GM12892 (cell line): ENCODE measurements at regions not wholly inside any gene's neighbourhood (a gene's known extent, or its start where the extent isn't known, plus 50 kb on each side); places are given as distances from the start of the nearest gene placed in this dataset.
"Not testable (repeated sequence)": the region's sequence is repeated elsewhere in the genome, so short reads cannot be mapped to it uniquely, and the experiment has no call there.

Experiments used
- DNase-seq: peaks from one replicate; pipeline ENCODE4 v3.0.0; 2011; ENCODE audit not compliant: insufficient read length
- FAIRE-seq: peaks from 2 replicates; lab custom pipeline; 2011; peaks lifted over from hg19 to GRCh38; lab: Jason Lieb, UNC
- POLR2A ChIP-seq: IDR thresholded peaks from 2 replicates; pipeline ENCODE4 v1.6.1; 2011; ENCODE audit warnings: low read depth, low read length, control low read depth
- POLR2AphosphoS5 ChIP-seq: IDR thresholded peaks from 2 replicates; pipeline ENCODE4 v1.6.1; 2011; ENCODE audit warnings: low read depth, low read length, control low read depth
- TAF1 ChIP-seq: IDR thresholded peaks from 2 replicates; pipeline ENCODE4 v1.6.1; 2011; ENCODE audit warnings: low read depth, mild to moderate bottlenecking, control low read depth, low read length, borderline replicate concordance

DNA sequence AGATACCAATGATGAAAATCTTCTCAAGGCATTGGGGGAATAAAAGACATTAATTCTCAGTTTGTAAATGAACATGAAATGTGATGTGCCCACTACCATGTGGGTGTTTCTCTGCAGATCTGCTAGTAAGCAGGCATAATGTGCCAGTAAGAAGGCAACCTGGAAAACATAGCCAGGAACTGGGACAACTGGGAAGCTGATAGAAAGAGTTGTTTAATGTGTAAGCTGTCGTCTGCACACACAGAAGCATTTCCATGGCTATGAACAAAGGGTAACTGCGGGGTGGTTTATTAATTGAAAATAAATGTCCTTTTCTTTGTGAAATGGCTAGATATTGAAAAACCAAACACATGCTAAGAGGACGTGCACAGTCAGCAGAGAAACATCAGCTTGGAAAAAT is 52.0 kb downstream of the ZC3H11B start:
- no peak for DNase-seq
- no peak for TF ChIP-seq TAF1
- TF ChIP-seq POLR2AphosphoS5 = no peak
- no peak for TF ChIP-seq POLR2A
- FAIRE-seq = no peak

DNA sequence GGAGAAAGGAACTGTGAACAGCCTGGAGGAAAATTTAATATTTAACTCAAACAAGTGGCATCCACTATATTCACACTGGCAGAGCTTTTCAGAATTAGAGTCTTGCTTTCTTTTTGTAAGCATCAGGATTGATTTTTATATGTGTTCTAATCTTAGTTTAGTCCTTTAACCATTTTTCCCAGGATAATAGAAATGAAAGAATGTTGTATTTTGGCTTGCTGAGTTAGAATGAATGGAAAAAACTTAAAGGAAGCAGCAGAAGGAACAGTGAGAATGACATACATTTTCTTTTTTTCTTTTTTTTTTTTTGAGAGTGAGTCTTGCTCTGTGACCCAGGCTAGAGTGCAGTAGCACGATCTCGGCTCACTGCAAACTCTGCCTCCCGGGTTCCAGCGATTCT is 53.0 kb downstream of the ZC3H11B start:
- TF ChIP-seq TAF1 (no peak), POLR2A (no peak)
- no peak for DNase-seq
- FAIRE-seq = no peak

DNA sequence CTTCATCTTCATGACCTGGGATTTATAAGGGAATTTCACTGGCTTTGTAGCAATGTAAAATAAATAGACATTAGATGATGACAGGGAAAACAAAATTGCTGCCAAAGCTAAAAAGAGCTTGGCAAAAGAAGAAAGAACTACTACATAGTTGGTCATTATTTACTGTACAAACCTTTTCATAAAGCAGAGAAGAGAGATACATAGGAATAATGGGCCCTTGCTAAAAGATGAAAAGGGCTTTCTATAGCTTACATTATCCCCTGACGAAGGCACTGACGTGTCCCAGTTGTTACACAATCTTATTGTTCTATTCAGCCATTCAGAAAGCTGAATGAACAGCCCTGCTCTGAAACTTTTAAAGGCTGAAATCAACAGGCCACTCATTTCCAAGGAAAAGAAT is 57.1 kb downstream of the ZC3H11B start:
- no peak for FAIRE-seq
- TF ChIP-seq POLR2AphosphoS5 (no peak), TAF1 (no peak), POLR2A (no peak)
- no peak for DNase-seq

DNA sequence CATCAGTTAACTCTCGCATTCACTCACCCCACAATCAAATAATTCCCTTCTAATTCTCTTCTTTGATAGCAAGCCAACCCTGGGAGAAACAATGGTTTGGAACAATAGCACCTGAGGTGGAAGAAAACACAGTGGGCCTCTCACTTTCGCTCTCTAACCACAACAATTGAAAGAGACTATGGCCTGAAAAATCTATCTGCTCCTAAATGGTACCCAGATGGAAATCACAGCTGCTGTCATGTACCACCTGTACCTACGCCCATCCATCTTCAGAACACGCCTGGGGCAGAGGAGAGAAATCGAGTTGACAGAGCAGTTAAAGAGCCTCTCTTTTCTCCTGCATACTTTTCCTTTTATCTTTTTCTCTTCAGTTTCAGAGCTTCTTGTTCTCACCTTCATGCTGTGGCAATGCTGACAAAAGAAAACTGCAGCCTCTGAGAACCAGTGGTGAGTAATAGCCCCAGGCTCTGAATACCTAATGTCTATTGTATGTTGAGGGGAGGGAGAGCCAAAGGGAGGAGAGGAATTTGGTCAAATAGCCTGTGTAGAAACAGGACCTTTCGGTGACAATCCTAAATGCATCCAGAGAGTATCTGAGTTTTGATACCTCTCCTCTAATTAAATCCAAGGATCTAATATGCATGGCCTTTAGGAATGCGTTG is 57.7 kb downstream of the ZC3H11B start:
- TF ChIP-seq POLR2A (no peak), TAF1 (no peak), POLR2AphosphoS5 (no peak)
- DNase-seq (no peak), FAIRE-seq (no peak)

DNA sequence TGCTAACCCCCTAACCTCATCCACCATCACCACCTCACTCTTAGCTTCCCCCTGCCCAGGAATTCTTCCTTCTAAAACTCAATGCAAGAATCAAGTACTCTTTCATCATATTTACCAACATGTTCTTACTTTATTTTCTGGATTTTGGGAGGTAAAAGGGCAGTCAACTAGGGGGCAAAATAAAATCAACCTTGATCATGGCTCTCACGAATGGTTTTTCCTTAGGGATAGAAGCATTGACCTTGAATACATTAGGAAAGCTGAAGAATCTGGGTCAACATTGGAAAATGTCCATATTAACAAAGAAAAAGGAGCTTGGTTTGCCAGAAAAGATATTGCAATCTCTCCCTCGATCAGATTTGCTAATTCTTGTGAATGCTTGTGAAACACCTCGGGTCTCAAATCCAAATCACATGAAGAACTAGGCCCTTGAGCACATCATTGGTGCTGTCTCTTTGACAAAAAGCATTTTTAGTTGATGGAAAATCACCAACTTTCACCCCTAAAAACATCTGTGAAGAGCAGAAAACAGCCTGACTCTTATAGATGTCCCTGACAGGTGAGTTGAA is 58.9 kb downstream of the ZC3H11B start:
- DNase-seq (no peak), FAIRE-seq (no peak)
- TF ChIP-seq POLR2AphosphoS5 = no peak
- TF ChIP-seq TAF1 = no peak
- TF ChIP-seq POLR2A = no peak

DNA sequence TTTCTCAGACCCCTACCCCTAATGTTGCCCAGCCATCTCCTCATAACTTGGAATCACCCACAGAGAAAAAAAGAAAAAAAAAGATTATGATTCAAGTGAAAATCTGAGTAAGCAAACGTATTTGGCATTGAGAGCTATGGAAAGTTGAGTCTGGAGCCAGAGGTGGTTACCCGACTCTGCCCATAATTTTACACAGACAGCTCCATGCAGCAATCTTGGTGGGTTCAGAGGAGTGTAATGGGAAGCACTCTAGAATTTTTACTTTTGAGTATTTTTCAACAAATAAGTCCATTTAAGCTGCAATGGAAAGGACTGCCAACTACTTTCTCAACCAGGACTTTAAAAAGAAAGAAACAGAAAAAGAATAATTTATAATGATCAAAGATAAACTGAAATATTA is 62.7 kb downstream of the ZC3H11B start:
- DNase-seq (no peak), FAIRE-seq (no peak)

DNA sequence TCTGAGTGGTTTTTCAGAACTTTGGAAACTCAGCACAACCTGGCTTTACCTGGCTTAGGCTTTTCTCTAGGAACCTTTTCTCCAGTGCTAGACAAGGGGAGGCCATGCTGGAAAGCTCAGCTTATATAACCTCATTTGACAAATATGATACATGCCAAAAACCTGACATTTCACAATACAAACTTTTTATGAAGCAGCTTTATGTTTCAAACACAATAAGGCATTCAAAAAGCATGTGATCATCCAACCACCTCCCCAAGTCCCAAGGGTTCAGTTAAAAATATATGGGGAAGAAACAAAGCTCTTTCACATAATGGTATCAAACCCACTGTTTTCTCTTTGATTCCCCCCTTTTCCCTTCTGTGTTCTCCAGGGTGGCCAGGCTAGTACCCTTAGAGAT is 63.7 kb downstream of the ZC3H11B start:
- no peak for FAIRE-seq
- no peak for TF ChIP-seq POLR2A
- no peak for TF ChIP-seq TAF1
- no peak for TF ChIP-seq POLR2AphosphoS5
- no peak for DNase-seq

More for the DNA sequence above, 62.7 kb downstream of the ZC3H11B start:
- TF ChIP-seq POLR2AphosphoS5 (no peak), TAF1 (no peak), POLR2A (no peak)

DNA sequence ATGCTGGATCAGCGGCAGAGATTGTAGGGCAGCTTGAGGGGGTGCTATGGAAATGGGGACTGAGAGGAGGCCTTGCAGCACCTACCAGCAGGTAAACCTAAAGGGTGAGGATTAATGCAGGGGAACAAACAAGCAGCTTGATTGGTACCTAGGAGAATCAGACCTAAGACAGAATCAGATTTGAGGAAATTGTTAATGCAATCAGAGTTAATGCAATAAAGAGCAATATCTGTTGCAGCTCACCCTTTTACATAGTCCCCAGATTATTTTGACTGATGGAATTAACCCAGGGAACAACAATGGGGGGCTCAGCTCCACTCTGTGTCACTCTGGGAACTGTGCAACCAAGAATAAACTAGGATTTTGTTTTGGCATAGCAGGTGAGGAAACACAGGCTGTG is 64.5 kb downstream of the ZC3H11B start:
- FAIRE-seq (no peak), DNase-seq (no peak)
- TF ChIP-seq POLR2AphosphoS5 (no peak), POLR2A (no peak), TAF1 (no peak)

DNA sequence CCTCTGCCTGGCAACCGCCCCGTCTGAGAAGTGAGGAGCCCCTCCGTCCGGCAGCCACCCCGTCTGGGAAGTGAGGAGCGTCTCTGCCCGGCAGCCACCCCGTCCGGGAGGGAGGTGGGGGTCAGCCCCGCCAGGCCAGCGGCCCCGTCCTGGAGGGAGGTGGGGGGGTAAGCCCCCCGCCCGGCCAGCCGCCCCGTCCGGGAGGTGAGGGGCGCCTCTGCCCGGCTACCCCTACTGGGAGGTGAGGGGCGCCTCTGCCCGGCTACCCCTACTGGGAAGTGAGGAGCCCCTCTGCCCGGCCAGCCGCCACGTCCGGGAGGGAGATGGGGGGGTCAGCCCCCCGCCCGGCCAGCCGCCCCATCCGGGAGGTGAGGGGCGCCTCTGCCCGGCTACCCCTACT is 67.1 kb downstream of the ZC3H11B start:
- DNase-seq, FAIRE-seq: not testable (repeated sequence)

DNA sequence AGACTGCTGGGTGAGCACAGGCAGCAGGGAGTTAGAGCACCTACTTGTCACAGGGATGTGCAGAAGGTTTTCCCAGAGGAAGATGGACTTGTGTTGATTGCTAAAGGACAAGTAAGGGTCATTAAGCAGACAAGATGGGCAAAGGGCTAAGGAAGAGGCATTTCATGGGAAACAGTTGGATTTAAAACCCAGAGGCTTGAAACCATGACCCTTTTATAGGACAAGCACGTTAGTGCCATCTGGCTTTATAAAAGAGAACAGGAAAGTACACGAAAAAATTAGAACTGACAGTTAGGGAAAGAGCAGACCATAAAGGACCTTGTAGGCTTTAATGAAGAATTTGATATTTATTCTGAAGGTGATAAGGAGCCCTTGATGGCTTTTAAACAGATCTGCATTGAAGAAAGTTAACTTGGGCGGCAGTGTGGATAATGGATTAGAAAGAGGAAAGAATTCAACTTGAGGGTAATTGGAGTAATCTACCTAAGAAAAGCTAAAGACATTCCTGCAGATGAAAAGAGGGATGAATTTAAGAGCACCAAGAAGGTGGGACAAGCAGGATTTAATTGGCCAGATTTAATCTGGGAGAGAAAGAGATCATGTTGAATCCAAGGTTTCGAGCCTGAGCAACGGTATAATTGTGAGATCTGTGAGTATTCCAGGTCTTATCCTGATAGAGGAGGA is 68.6 kb downstream of the ZC3H11B start:
- no peak for FAIRE-seq
- no peak for DNase-seq

DNA sequence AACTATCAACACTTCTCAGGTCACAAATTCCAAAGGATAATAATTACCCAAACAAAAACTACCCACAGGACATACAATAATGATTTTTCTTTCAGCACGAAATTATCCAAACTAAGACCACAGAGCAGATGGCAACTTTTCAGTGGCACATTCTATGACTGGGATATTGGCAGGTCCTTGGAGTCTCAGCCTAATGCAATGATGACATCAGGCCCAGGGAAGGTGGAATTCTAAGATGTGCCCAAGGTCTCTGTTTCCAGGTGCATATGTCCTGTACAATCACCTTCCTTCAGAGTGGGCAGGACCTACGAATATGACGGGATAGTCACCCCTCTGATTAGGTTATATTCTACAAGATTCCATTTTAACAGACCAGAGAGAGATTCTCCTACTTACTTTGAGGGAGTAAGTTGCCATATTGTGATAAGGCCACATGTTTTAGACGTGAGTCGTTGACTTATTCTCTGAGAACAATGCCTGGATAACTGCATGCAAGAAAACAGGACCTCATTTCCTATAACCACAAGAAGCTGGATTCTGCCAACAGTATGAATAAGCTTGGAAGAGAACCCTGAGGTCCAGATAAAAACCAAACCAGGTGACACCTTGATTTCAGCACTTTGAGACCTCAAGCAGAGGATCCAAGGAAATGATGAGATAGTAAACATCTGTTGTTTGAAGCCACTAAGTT is 69.9 kb downstream of the ZC3H11B start:
- DNase-seq = no peak
- FAIRE-seq = no peak
- no peak for TF ChIP-seq TAF1
- no peak for TF ChIP-seq POLR2AphosphoS5
- TF ChIP-seq POLR2A = no peak

More for the DNA sequence above, 68.6 kb downstream of the ZC3H11B start:
- no peak for TF ChIP-seq POLR2AphosphoS5
- TF ChIP-seq POLR2A = no peak
- TF ChIP-seq TAF1 = no peak

DNA sequence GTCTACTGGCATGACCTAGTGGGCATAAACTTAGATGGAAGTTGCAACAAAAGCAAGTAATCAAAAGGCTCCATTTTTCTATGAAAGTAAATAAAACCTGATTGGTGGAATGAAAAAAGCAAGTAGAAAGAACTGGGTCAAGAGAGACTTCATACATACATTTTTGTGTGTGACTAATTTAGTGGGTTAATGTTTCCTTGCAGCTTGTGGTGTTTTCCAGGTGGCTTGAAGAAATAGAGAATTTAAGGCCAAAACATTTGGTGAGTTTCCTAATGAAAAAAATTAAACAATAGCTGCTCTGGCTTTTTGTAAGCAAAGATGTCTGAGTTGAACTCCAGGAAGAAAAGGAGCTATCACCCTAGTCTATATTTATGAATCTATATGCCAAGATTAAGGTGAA is 71.0 kb downstream of the ZC3H11B start:
- DNase-seq (no peak), FAIRE-seq (no peak)
- TF ChIP-seq POLR2A = no peak
- TF ChIP-seq POLR2AphosphoS5 = no peak
- TF ChIP-seq TAF1 = no peak

DNA sequence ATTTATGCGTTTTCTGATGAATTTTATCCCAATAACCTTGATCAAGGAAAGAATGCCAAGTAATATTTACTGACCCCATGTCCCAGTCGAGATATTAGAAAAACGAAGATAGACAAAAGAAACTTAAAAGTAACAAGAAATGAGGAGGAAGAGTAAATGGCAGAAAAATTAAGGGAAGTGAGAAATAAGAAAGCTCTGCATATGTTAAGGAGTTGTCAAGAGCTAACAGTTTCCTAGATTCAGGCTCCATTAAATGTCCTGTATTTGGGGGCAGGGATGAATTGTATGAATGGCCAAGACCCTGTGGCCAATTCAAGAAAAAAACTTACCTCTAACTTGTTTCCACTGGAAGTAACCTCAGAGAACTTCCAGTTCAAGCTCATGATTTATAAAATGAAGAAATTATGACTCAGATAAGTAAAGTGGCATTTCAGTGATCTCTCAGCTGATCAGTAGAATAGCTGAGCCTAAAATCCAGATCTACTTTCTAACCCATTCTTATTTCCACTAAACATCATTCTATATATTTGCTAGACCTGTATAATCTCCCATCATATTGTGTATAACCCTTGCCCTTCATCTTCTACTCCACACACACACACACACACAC is 73.2 kb downstream of the ZC3H11B start:
- DNase-seq (no peak), FAIRE-seq (no peak)
- no peak for TF ChIP-seq TAF1
- TF ChIP-seq POLR2AphosphoS5 = no peak
- no peak for TF ChIP-seq POLR2A
